ENCODE measurements at regions not wholly inside any gene's neighbourhood (a gene's known extent, or its start where the extent isn't known, plus 50 kb on each side); places are given as distances from the start of the nearest gene placed in this dataset.

DNA sequence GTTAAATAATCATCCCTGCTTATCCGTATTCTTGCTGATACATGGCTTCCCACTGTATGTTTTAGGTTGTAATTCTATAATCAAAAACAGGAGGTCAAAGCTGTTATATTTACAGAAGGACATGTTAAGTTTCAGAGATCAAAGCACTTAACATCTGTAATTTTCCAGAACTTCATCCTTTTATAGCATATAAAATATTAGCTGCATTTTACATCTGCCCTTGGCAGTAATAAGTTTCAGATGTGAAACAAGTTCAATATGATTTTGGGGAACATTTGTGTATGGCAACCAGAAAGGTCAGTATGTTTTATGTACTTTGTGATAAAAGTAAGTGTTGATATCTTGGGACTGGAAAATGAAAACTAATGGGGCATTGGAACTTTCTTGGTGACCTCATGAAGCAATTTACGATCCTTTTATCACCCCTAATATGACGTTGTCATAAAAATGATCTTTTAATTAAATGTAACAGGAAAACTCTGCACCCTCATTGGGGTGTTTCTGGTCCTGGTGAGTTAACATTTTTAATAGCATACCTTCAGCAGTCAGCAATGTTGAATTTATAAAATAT lies 449.6 kb downstream of the GPATCH2 start:
- TF ChIP-seq, protein P1, sequence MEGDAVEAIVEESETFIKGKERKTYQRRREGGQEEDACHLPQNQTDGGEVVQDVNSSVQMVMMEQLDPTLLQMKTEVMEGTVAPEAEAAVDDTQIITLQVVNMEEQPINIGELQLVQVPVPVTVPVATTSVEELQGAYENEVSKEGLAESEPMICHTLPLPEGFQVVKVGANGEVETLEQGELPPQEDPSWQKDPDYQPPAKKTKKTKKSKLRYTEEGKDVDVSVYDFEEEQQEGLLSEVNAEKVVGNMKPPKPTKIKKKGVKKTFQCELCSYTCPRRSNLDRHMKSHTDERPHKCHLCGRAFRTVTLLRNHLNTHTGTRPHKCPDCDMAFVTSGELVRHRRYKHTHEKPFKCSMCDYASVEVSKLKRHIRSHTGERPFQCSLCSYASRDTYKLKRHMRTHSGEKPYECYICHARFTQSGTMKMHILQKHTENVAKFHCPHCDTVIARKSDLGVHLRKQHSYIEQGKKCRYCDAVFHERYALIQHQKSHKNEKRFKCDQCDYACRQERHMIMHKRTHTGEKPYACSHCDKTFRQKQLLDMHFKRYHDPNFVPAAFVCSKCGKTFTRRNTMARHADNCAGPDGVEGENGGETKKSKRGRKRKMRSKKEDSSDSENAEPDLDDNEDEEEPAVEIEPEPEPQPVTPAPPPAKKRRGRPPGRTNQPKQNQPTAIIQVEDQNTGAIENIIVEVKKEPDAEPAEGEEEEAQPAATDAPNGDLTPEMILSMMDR (IDR thresholded peaks at IDR 0.05) = no peak
- TF ChIP-seq POLR2A (IDR thresholded peaks at IDR 0.05) = no peak
